Gastroesophageal sphincter (tissue), 3 donors: ENCODE measurements at regions not wholly inside any gene's neighbourhood (a gene's known extent, or its start where the extent isn't known, plus 50 kb on each side); places are given as distances from the start of the nearest gene placed in this dataset.

Experiments used
- POLR2A ChIP-seq, 2 donors: fragments of 450-650 bp; IDR thresholded peaks; one replicate each; pipeline ENCODE4 v1.6.1; 2017; ENCODE audit warnings: antibody characterized with exemption in 2 of 2, mild to moderate bottlenecking in 2 of 2, moderate library complexity in 1 of 2
- TF ChIP-seq, protein P1 (sequence below), 4 experiments: fragments of 200-600 bp in 2 of 4; fragments of 450-650 bp in 2 of 4; sonication (generic) in 1 of 4; IDR thresholded peaks; one replicate each; pipeline ENCODE4 v1.5.1; 2017 to 2019; ENCODE audit warnings: antibody characterized with exemption in 4 of 4, mild to moderate bottlenecking in 2 of 4, moderate library complexity in 2 of 4

DNA sequence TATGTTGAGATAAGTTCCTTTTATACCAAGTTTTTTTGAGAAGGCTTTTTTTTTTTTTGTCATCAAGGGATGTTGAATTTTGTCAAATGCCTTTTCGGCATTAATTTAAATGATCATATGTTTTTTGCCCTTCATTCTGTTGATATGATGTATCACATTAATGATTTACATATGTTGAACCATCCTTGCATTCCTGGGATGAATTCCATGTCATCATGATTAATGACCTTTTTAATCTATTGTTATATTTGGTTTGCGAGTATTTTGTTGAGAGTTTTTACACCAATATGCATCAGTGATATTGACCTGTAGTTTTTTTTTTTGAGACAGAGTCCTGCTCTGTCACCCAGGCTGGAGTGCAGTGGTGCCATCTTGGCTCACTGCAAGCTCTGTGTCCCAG, 585.7 kb upstream of the FANCL start:
- TF ChIP-seq, protein P1, sequence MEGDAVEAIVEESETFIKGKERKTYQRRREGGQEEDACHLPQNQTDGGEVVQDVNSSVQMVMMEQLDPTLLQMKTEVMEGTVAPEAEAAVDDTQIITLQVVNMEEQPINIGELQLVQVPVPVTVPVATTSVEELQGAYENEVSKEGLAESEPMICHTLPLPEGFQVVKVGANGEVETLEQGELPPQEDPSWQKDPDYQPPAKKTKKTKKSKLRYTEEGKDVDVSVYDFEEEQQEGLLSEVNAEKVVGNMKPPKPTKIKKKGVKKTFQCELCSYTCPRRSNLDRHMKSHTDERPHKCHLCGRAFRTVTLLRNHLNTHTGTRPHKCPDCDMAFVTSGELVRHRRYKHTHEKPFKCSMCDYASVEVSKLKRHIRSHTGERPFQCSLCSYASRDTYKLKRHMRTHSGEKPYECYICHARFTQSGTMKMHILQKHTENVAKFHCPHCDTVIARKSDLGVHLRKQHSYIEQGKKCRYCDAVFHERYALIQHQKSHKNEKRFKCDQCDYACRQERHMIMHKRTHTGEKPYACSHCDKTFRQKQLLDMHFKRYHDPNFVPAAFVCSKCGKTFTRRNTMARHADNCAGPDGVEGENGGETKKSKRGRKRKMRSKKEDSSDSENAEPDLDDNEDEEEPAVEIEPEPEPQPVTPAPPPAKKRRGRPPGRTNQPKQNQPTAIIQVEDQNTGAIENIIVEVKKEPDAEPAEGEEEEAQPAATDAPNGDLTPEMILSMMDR (IDR thresholded peaks at IDR 0.05) = no peak
- no peak for TF ChIP-seq POLR2A (IDR thresholded peaks at IDR 0.05)
